A549 (cell line): ENCODE measurements at regions not wholly inside any gene's neighbourhood (a gene's known extent, or its start where the extent isn't known, plus 50 kb on each side); places are given as distances from the start of the nearest gene placed in this dataset.

Experiments
- EP300 ChIP-seq, 2 experiments: fragments of >200 bp; sonication (Bioruptor Twin); formaldehyde crosslinking; IDR thresholded peaks; 2 replicates in 1 of 2; 3 replicates in 1 of 2; pipeline ENCODE4 v1.6.1; 2016 to 2017
- HOXA7 ChIP-seq: fragments of 250-450 bp; sonication (Bioruptor Pico); IDR thresholded peaks from 2 replicates; pipeline ENCODE4 v1.5.0; 2020; ENCODE audit warnings: mild to moderate bottlenecking, moderate library complexity
- JUN ChIP-seq, 2 experiments: fragments of >200 bp; sonication (Bioruptor Twin); formaldehyde crosslinking; IDR thresholded peaks; 2 replicates in 1 of 2; 3 replicates in 1 of 2; pipeline ENCODE4 v1.6.1; 2016 to 2017
- RAD21 ChIP-seq, 2 experiments: fragments of >200 bp in 1 of 2; sonication (Bioruptor Twin) in 1 of 2; formaldehyde crosslinking in 1 of 2; IDR thresholded peaks in 1 of 2; conservative IDR thresholded peaks in 1 of 2; 2 replicates in 1 of 2; 3 replicates in 1 of 2; pipeline ENCODE4 v1.6.1; 2012 to 2018; ENCODE audit warnings: inconsistent platforms in 1 of 2
- SREBF2 ChIP-seq: fragments of 450-650 bp; IDR thresholded peaks from 2 replicates; pipeline ENCODE4 v1.6.1; 2014; ENCODE audit warnings: mild to moderate bottlenecking, moderate library complexity

- TF ChIP-seq RAD21 (conservative IDR thresholded peaks at IDR 0.05 in 1 of 2, IDR thresholded peaks at IDR 0.05 in 1 of 2) (no peak), SREBF2 (no peak), HOXA7 (CRISPR knock-in tag) (no peak), JUN (IDR thresholded peaks at IDR 0.05) (no peak), EP300 (IDR thresholded peaks at IDR 0.05) (no peak)
Observed at GRCh38 chr4:157421365-157421764, 200.8 kb downstream of the GRIA2 start.
